SJSA1 (cell line): ENCODE measurements at regions not wholly inside any gene's neighbourhood (a gene's known extent, or its start where the extent isn't known, plus 50 kb on each side); places are given as distances from the start of the nearest gene placed in this dataset.
"Not testable (repeated sequence)": the region's sequence is repeated elsewhere in the genome, so short reads cannot be mapped to it uniquely, and the experiment has no call there.

Experiments used
- DNase-seq, 2 experiments: peaks; one replicate each; pipeline ENCODE4 v3.0.0-alpha.2; 2015 to 2020; ENCODE audit warnings: low spot score in 2 of 2, low read depth in 1 of 2
- H3K27ac ChIP-seq: fragments of 250-450 bp; sonication (Bioruptor Pico); 2 replicates; pipeline ENCODE4 v1.5.1; 2020; ENCODE audit warnings: mild to moderate bottlenecking, moderate library complexity
- H3K27me3 ChIP-seq: fragments of 250-450 bp; sonication (Bioruptor Pico); replicated peaks from 2 replicates; pipeline ENCODE4 v1.5.1; 2020; ENCODE audit warnings: mild to moderate bottlenecking, moderate library complexity
- H3K36me3 ChIP-seq: fragments of 250-450 bp; sonication (Bioruptor Pico); 2 replicates; pipeline ENCODE4 v1.5.1; 2020; ENCODE audit warnings: mild to moderate bottlenecking
- H3K4me1 ChIP-seq: fragments of 250-450 bp; sonication (Bioruptor Pico); replicated peaks from 2 replicates; pipeline ENCODE4 v1.6.1; 2021; ENCODE audit warnings: mild to moderate bottlenecking
- H3K4me3 ChIP-seq: fragments of 250-450 bp; sonication (Bioruptor Pico); 2 replicates; pipeline ENCODE4 v1.5.1; 2020; ENCODE audit warnings: mild to moderate bottlenecking
- H3K9me3 ChIP-seq: fragments of 250-450 bp; sonication (Bioruptor Pico); replicated peaks from 2 replicates; pipeline ENCODE4 v1.5.1; 2020; ENCODE audit warnings: mild to moderate bottlenecking

DNA sequence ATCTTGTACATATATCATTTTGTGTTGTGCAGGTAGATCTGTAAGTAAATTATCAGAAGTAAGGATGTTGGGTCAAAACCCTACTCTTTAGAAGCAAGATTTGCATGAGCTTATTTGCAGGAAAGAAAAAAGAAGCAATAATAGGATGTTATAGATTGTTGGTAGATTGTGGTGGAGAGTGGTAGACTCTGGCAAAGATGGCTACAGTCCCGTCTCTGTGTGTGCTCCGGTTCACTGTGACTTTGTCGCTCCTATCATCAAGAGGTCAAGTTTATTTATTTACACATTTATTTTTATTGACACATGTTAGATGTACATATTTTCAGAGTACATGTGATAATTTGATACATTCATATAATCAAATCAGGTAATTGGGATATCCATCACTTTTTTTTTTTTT, 81.0 kb upstream of the NDUFV2 start:
- Histone ChIP-seq H3K27me3 (no peaks in the 10 kb centered on the region), H3K36me3 (no peaks in the 10 kb centered on the region), H3K9me3 (no peaks in the 10 kb centered on the region), H3K4me1 (peaks cover 19% of the 10 kb centered on the region), H3K27ac (no peak overlapping the region), H3K4me3 (no peak overlapping the region)
- no peak for DNase-seq

DNA sequence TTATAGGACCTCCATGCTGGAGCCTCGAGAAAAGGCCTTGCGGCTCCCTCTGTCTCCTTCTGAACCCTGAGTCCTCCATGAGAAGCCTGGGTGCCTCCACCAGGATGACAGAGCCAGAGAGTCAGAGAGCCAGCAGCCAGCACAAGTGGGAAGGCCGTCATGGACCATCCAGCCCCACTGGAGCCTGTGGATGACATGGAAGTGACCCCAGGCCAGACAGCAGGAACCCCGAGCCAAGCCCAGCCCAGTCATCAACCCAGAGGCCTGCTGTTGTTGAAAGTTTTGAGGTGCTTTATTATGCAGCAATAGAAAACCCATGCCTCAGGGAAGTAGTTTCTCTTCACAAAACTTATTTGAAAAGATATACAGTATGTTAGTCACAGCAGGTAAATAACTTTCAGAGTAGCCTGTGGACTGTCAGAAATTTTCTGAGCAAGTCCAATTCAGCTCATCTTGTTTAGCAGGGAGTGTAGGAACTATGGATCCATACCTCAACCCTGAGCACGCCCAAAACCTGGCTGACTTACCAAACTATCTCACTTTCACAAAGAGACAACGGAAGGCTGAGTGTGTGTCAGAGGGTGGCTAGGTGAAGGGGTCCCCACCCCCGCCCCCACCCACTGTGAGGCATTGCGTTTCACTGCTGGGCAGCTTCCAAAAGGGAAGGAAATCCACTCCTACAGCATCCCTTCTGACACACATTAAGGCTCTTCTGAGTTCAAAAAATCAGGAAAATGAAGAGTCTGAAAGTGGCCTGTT, 79.9 kb upstream of the NDUFV2 start:
- Histone ChIP-seq H3K4me1 (peaks cover 8% of the 10 kb centered on the region), H3K36me3 (no peaks in the 10 kb centered on the region), H3K27me3 (no peaks in the 10 kb centered on the region), H3K9me3 (no peaks in the 10 kb centered on the region), H3K4me3 (no peak overlapping the region), H3K27ac (no peak overlapping the region)
- no peak for DNase-seq

DNA sequence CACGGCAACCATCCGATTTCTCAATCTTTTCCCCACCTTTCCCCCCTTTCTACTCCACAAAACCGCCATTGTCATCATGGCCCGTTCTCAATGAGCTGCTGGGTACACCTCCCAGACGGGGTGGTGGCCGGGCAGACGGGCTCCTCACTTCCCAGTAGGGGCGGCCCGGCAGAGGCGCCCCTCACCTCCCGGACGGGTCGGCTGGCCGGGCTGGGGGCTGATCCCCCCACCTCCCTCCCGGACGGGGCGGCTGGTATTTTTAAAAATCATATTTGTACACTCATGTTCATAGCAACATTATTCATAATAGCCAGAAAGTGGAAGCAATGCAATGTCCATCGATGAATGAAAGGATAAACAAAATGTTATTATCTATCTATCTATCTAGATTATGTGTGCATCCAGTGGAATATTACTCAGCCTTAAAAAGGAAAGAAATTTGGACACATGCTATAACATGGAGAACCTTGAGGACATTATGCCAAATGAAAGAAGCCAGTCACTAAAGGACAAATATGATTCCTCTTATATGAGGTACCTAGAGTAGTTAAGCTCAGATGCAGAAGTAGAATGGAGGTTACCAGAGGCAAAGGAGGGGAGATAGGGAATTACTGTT, 78.4 kb upstream of the NDUFV2 start:
- DNase-seq, H3K9me3 ChIP-seq, H3K4me1 ChIP-seq, H3K4me3 ChIP-seq, H3K27ac ChIP-seq, H3K36me3 ChIP-seq, H3K27me3 ChIP-seq: not testable (repeated sequence)

DNA sequence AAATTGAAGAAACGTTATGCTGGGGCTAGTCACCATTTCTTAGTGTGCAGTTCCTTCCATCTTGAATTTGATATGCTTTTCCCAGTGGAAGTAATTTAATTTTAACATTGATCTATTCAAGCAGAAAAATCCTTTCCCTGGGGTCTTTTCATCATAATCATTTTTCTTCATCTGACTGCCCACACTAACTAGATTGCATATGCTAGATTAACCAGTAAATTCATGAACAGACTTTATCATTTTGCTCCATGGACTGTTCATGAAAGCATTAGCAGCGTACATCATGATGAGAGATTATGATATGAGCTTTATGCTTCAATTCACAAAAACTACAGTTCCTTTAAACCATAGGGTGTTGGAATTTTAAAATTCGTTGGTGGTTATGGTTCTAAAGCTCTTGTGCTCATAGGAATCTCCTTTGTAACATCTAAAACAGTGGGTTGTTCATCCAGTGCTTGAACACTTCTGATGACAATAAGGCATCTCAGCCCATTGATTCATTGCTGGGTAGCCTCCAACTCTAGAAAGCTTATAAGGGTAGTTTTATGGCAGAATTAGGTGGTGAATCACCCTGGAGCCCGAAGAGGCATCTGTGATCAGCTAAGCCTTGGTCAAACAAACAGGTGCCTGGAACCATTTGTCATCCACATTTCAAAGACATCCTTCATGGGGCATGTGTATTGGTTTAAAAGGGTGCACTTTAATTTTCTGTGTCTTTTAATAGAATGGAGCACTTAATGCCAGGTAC, 77.2 kb upstream of the NDUFV2 start:
- Histone ChIP-seq H3K36me3 (no peaks in the 10 kb centered on the region), H3K4me1 (peaks cover 5% of the 10 kb centered on the region; the same call in 1 of the 2 replicates), H3K27ac (no peak overlapping the region), H3K27me3 (no peaks in the 10 kb centered on the region), H3K9me3 (no peaks in the 10 kb centered on the region), H3K4me3 (no peak overlapping the region)
- DNase-seq: no peak

DNA sequence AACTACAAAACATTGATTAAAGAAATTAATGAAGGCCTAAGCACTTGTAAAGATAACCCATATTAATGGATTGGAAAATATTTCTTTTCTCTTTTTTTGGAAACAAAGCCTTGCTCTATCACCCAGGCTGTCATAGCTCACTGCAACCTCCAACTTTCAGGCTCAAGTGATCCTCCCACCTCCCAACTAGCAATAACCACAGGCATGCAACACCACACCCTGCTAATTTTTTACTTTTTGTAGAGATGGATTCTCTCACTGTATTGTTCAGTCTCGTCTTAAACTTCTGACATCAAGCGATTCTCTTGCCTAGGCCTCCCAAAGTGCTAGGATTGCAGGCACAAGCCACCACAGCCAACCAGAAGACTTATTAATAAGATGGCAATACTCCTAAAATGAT, 73.4 kb upstream of the NDUFV2 start:
- Histone ChIP-seq H3K4me1 (peaks cover 5% of the 10 kb centered on the region; the same call in 1 of the 2 replicates), H3K36me3 (no peaks in the 10 kb centered on the region), H3K4me3 (no peak overlapping the region), H3K27ac (no peak overlapping the region), H3K27me3 (no peaks in the 10 kb centered on the region), H3K9me3 (no peaks in the 10 kb centered on the region)
- peak in 1 of 2 experiments; percentile 20 for DNase-seq

DNA sequence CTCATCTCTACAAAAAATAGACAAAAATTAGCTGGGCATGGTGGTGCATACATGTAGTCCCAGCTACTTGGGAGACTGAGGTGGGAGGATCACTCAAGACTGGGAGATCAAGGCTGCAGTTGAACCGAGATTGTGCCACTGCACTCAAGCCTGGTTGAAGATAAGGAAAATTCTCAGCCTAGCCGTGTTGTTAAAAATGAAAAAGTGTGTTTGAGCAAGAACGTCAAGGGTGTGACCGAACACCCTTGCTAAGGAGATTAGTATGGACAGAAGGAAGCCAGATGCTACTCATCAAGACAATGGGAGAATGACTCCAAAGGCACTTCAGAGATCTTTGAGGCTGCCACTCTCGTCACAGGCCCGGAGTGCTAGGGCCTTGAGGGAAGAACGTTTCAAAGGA, 70.0 kb upstream of the NDUFV2 start:
- Histone ChIP-seq H3K4me1 (peaks cover 5% of the 10 kb centered on the region; the same call in 1 of the 2 replicates), H3K4me3 (no peak overlapping the region), H3K27ac (no peak overlapping the region), H3K9me3 (no peaks in the 10 kb centered on the region), H3K36me3 (no peaks in the 10 kb centered on the region), H3K27me3 (no peaks in the 10 kb centered on the region)
- DNase-seq: no peak

DNA sequence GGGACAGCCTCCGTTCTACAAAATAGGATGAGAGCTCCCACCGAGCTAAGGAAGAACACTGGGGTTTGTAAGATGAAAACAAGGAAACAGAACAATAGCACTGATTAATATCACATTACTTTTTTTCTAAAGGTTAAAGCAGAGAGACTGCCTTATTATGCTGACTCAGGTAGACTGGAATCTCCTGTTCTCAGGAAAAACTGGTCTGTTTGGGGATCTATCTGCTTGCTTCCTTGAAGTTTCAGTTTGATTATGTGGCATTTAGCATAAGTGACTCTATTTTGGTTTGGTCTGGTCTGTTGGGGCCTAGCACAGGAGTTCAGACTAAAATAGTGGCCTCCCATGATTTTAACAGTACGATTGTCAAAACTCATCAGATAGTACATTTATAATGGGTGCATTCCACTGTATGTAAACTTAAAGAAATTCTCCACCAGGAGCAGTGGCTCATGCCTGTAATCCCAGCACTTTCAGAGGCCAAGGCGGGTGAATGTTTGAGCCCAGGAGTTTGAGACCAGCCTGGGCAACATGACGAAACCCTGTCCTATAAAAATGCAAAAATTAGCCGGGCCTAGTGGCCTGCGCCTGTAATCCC, 64.1 kb upstream of the NDUFV2 start:
- peak in 1 of 2 experiments; percentile 14 for DNase-seq
- H3K27ac ChIP-seq: no peak overlapping the region

DNA sequence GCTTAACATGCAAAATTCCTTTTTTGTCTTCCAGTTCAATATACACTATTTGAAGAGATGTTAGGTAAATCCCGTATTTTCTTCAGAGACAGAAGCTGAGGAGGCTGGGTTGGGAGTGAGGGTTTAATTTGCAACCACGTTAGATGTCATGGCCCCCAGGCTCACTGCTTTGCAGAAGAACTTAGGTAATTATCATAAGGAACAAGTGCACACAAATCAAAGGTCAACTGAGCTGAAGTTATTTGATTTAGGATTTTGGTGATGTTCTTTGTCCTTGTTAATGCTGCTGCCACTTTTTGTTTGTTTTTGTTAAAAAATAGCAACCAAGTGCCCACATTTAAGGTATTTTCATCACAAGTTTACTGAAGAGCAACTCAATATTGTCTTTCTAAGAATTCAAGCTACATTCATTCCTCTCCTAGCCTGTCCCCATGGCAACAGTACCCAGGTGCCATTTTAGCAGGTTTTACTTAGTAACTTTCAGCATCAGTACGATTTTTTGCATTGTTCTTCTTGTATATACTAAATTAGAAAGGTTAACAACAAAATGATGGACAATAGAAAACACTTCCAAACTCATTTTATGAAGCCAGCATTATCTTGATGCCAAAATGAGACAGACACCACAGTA, 62.9 kb upstream of the NDUFV2 start:
- H3K9me3 ChIP-seq: no peaks in the 10 kb centered on the region; the same call in 1 of the 2 replicates

More for the DNA sequence above, 64.1 kb upstream of the NDUFV2 start:
- Histone ChIP-seq H3K36me3 (no peaks in the 10 kb centered on the region), H3K4me3 (no peak overlapping the region), H3K4me1 (peaks cover 8% of the 10 kb centered on the region), H3K9me3 (no peaks in the 10 kb centered on the region), H3K27me3 (no peaks in the 10 kb centered on the region)

DNA sequence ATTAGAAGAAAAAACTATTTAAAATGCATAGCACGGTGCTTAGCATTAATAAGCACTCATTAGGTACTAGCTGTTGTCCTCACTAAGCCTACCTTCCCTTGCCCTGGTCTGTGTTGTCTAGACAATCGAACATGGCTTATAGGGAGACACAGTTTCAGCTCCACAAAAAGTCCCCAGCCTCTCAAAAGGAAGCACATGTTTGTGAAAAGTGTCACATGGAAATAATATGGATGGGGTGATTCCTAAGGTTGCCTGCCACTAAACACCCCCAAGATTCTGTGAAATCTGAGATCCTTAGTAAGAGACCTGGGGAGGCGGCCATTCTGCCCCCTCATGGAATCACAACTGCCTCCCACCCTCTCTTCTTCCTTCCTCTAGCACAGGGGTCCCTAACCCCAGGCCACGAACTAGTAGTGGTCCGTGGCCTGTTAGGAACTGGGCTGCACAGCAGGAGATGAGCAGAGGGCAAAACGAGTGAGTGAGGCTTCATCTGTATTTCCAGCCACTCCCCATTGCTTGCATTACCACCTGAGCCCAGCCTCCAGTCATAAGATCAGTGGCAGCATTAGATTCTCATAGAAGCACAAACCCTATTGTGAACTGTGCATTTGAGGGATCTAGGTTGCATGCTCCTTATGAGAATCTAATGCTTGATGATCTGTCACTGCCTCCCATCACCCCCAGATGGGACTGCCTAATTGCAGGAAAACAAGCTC, 59.6 kb upstream of the NDUFV2 start:
- Histone ChIP-seq H3K27ac (no peak overlapping the region), H3K27me3 (no peaks in the 10 kb centered on the region), H3K4me3 (no peak overlapping the region), H3K36me3 (no peaks in the 10 kb centered on the region), H3K4me1 (peaks cover 6% of the 10 kb centered on the region), H3K9me3 (no peaks in the 10 kb centered on the region; the same call in 1 of the 2 replicates)
- DNase-seq: no peak

More for the DNA sequence above, 62.9 kb upstream of the NDUFV2 start:
- no peak for DNase-seq
- Histone ChIP-seq H3K27ac (no peak overlapping the region), H3K4me1 (peaks cover 8% of the 10 kb centered on the region), H3K36me3 (no peaks in the 10 kb centered on the region), H3K4me3 (no peak overlapping the region), H3K27me3 (no peaks in the 10 kb centered on the region)

DNA sequence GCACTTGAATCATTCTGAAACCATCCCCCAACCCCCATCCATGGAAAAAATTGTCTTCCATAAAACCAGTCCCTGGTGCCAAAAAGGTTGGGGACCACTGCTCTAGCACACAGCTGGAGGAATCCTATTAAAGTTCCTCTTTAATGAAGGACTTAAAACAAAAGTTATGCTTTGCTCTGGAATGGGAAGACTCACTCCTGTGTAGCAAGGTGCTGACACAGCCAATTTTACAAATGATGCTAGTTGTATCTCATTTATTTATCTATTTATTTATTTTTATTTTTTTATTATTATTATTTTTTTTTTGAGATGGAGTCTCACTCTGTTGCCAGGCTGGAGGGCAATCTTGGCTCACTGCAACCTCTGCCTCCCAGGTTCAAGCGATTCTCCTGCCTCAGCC, 58.9 kb upstream of the NDUFV2 start:
- no peaks in the 10 kb centered on the region for H3K27me3 ChIP-seq
- H3K36me3 ChIP-seq: no peaks in the 10 kb centered on the region
- no peaks in the 10 kb centered on the region; the same call in 1 of the 2 replicates for H3K4me1 ChIP-seq
- no peak overlapping the region for H3K27ac ChIP-seq
- no peak overlapping the region for H3K4me3 ChIP-seq
- no peaks in the 10 kb centered on the region; the same call in 1 of the 2 replicates for H3K9me3 ChIP-seq
- no peak for DNase-seq

DNA sequence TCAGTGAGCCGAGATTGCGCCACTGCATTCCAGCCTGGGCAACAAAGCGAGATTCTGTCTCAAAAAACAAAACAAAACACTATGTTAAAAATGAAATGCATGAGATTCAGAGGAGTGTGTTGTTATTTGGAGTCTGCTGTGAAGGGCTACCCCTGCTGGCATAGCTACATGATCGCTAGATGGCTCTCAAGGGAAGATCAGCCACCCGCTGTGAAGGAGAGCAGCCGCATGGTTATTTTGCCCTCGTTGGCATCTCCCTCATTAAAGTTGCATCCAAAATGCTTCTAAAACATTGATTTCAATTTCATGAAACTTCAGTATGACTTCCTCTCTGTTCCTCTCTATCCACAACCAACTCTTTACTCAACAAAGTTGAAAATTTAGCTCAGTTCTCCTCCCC, 54.8 kb upstream of the NDUFV2 start:
- Histone ChIP-seq H3K27ac (no peak overlapping the region), H3K36me3 (no peaks in the 10 kb centered on the region), H3K4me3 (no peak overlapping the region), H3K4me1 (no peaks in the 10 kb centered on the region), H3K9me3 (no peaks in the 10 kb centered on the region; the same call in 1 of the 2 replicates), H3K27me3 (no peaks in the 10 kb centered on the region)
- no peak for DNase-seq

DNA sequence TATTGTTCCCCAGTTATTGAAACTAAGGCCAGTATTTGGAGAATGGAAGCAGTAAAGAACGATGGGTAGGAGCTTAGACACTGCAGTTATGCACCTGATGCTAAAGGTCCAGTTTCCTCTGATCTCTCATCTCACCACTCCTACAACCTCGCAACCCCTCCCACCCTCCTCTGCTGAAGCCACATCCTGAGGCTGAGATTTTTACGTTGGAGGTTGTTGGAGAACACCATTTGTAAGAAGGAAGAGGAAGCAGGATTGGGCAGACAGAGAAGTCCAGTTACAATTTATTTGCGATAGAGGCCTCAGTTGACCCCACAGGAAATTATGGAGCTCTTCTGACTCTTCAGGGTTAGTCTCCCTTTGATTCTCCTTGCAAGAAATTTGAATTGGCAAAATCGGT, 54.3 kb upstream of the NDUFV2 start:
- Histone ChIP-seq H3K27me3 (no peaks in the 10 kb centered on the region), H3K27ac (no peak overlapping the region), H3K4me3 (no peak overlapping the region), H3K9me3 (no peaks in the 10 kb centered on the region; the same call in 1 of the 2 replicates), H3K4me1 (no peaks in the 10 kb centered on the region), H3K36me3 (no peaks in the 10 kb centered on the region)
- DNase-seq: no peak
